ENCODE measurements at regions not wholly inside any gene's neighbourhood (a gene's known extent, or its start where the extent isn't known, plus 50 kb on each side); places are given as distances from the start of the nearest gene placed in this dataset.

- DNase-seq, result no peak
- no peaks in the 10 kb centered on the region for H3K36me3 Mint-ChIP-seq (ENCODE audit: low read depth)
- H3K9me3 Mint-ChIP-seq, result no peaks in the 10 kb centered on the region
- H3K27me3 Mint-ChIP-seq, result no peaks in the 10 kb centered on the region
- POLR2A ChIA-PET, result no interaction called here
- no peaks in the 10 kb centered on the region for H3K4me1 Mint-ChIP-seq (ENCODE audit: low read depth)
- TF ChIP-seq CTCF (IDR thresholded peaks at IDR 0.05), result no peak
- intact Hi-C loops (cut with micrococcal nuclease), result no loop called here
- H3K27ac Mint-ChIP-seq, result no peak overlapping the region
- CTCF ChIA-PET, result interaction anchor here (1.3 to 1.9 kb wide), 2 partner anchors 9 to 260 kb away, joined by 5 read pairs; no protein-coding TSS in a partner anchor
- no peak overlapping the region for H3K4me3 Mint-ChIP-seq
- ATAC-seq, result no peak
These were observed 70.2 kb downstream of the SLC25A47 start for GRCh38 chr14:100393362-100393761.

GRCh38 chr14:100393906-100394732 is 71.0 kb downstream of the SLC25A47 start:
- no peaks in the 10 kb centered on the region for H3K9me3 Mint-ChIP-seq
- TF ChIP-seq CTCF (IDR thresholded peaks at IDR 0.05), result no peak
- H3K4me1 Mint-ChIP-seq (ENCODE audit: low read depth), result no peaks in the 10 kb centered on the region
- no peaks in the 10 kb centered on the region for H3K36me3 Mint-ChIP-seq (ENCODE audit: low read depth)
- no peaks in the 10 kb centered on the region for H3K27me3 Mint-ChIP-seq
- DNase-seq, result no peak
- no peak for ATAC-seq
- no peak overlapping the region for H3K4me3 Mint-ChIP-seq
- intact Hi-C loops (cut with micrococcal nuclease), result no loop called here
- H3K27ac Mint-ChIP-seq, result no peak overlapping the region
- ChIA-PET POLR2A (interaction anchor here (0.7 kb wide), 1 partner anchor 26 kb away, joined by 3 read pairs; no protein-coding TSS in a partner anchor), CTCF (interaction anchor here (1.3 to 1.9 kb wide), 2 partner anchors 10 to 259 kb away, joined by 5 read pairs; no protein-coding TSS in a partner anchor)

- Mint-ChIP-seq H3K4me1 (ENCODE audit: low read depth) (no peaks in the 10 kb centered on the region), H3K27me3 (no peaks in the 10 kb centered on the region), H3K9me3 (no peaks in the 10 kb centered on the region), H3K4me3 (no peak overlapping the region), H3K27ac (no peak overlapping the region), H3K36me3 (ENCODE audit: low read depth) (no peaks in the 10 kb centered on the region)
- no peak for DNase-seq
- ChIA-PET CTCF (interaction anchor here (1.1 to 2.2 kb wide), 4 partner anchors 11 to 251 kb away, joined by 3 to 6 read pairs (median 3); no protein-coding TSS in a partner anchor), POLR2A (interaction anchor here (0.7 kb wide), 1 partner anchor 27 kb away, joined by 3 read pairs; no protein-coding TSS in a partner anchor)
- no peak for TF ChIP-seq CTCF (IDR thresholded peaks at IDR 0.05)
- no peak for ATAC-seq
- intact Hi-C loops (cut with micrococcal nuclease), result no loop called here
These were observed 71.9 kb downstream of the SLC25A47 start for GRCh38 chr14:100394886-100395672.

GRCh38 chr14:100396266-100396795 is 73.2 kb downstream of the SLC25A47 start:
- CTCF ChIA-PET, result interaction anchor here (0.8 to 2.2 kb wide), 4 partner anchors 11 to 250 kb away, joined by 3 to 6 read pairs (median 4); no protein-coding TSS in a partner anchor
- intact Hi-C loops (cut with micrococcal nuclease), result no loop called here
- Mint-ChIP-seq H3K4me1 (ENCODE audit: low read depth) (no peaks in the 10 kb centered on the region), H3K9me3 (no peaks in the 10 kb centered on the region), H3K4me3 (no peak overlapping the region), H3K27me3 (no peaks in the 10 kb centered on the region), H3K27ac (no peak overlapping the region), H3K36me3 (ENCODE audit: low read depth) (no peaks in the 10 kb centered on the region)
- POLR2A ChIA-PET, result no interaction called here
- no peak for TF ChIP-seq CTCF (IDR thresholded peaks at IDR 0.05)
- ATAC-seq (no peak), DNase-seq (no peak)
